Activated B cell treated with CpG ODN at 0.5 μM for 24 hours (primary cell): ENCODE measurements at regions not wholly inside any gene's neighbourhood (a gene's known extent, or its start where the extent isn't known, plus 50 kb on each side); places are given as distances from the start of the nearest gene placed in this dataset.

Source experiments
- ATAC-seq: fragments of 200-7000 bp; cut with Tn5 transposase; one replicate; pipeline ENCODE4 v1.10.0; 2021; ENCODE audit warnings: low read depth, mild to moderate bottlenecking, moderate library complexity
- CTCF ChIA-PET: fragments of 350-600 bp; sonication (Branson Sonifier 250); formaldehyde crosslinking; loops from one replicate; lab custom pipeline; 2021; ENCODE audit warnings: antibody characterized with exemption; lab: Charles Lee
- POLR2A ChIA-PET: fragments of 350-600 bp; sonication (Branson Sonifier 250); formaldehyde crosslinking; loops from one replicate; lab custom pipeline; 2021; ENCODE audit warnings: antibody characterized with exemption; lab: Charles Lee
- DNase-seq: peaks from one replicate; pipeline ENCODE4 v3.0.0; 2022
- H3K27ac Mint-ChIP-seq: one replicate; pipeline ENCODE4 v1.8.0; 2020; ENCODE audit warnings: mixed read lengths
- H3K27me3 Mint-ChIP-seq: one replicate; pipeline ENCODE4 v1.8.0; 2021; ENCODE audit warnings: mixed read lengths
- H3K36me3 Mint-ChIP-seq: one replicate; pipeline ENCODE4 v1.8.0; 2021; ENCODE audit warnings: low read depth, mixed read lengths
- H3K4me1 Mint-ChIP-seq: one replicate; pipeline ENCODE4 v1.8.0; 2021; ENCODE audit warnings: mixed read lengths
- H3K4me3 Mint-ChIP-seq: one replicate; pipeline ENCODE4 v1.8.0; 2020; ENCODE audit warnings: mild to moderate bottlenecking, mixed read lengths
- H3K9me3 Mint-ChIP-seq: one replicate; pipeline ENCODE4 v1.8.0; 2020; ENCODE audit warnings: mixed read lengths
- CTCF ChIP-seq: fragments of 200-600 bp; IDR thresholded peaks from one replicate; pipeline ENCODE4 v1.8.0; 2022; ENCODE audit warnings: antibody characterized with exemption, mild to moderate bottlenecking
- intact Hi-C: fragments of 100-400 bp; cut with micrococcal nuclease; formaldehyde crosslinking; loops from one replicate; pipeline ENCODE4 v1.15.1; 2024

DNA sequence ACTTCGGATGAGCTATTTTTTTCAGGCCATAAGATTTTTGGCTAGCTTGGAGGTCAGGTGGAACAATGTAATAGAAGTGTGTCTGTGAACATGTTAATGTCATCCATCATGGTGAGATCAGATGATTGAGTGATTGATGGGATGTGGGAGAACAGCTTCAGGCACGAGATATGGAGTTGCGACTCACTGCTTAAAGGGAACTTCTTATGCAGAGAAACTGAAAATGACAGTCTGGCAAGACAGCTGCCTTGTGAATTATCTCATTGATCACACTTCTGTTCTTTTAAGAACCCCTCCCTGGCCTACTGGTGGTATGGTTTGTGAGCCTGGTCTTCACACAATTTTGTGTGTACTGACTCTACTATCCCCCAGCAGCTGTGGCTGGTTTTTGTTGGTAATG lies 96.0 kb downstream of the OLFM4 start:
- POLR2A ChIA-PET, result no interaction called here
- no peak overlapping the region for H3K4me3 Mint-ChIP-seq

GRCh38 chr13:53126841-53127245 lies 98.2 kb downstream of the OLFM4 start:
- H3K4me1 Mint-ChIP-seq, result no peaks in the 10 kb centered on the region
- no peaks in the 10 kb centered on the region for H3K27me3 Mint-ChIP-seq
- no peak for TF ChIP-seq CTCF
- no peak overlapping the region for H3K4me3 Mint-ChIP-seq
- DNase-seq (no peak), ATAC-seq (no peak)
- H3K9me3 Mint-ChIP-seq, result no peaks in the 10 kb centered on the region
- ChIA-PET CTCF (no interaction called here), POLR2A (no interaction called here)
- no peak overlapping the region for H3K27ac Mint-ChIP-seq
- intact Hi-C loops, result no loop called here
- H3K36me3 Mint-ChIP-seq, result no peaks in the 10 kb centered on the region

More for the DNA sequence above, 96.0 kb downstream of the OLFM4 start:
- H3K27me3 Mint-ChIP-seq, result no peaks in the 10 kb centered on the region
- ATAC-seq (no peak), DNase-seq (no peak)
- no peak for TF ChIP-seq CTCF
- H3K9me3 Mint-ChIP-seq, result no peaks in the 10 kb centered on the region
- H3K27ac Mint-ChIP-seq, result no peak overlapping the region
- intact Hi-C loops, result no loop called here
- no peaks in the 10 kb centered on the region for H3K36me3 Mint-ChIP-seq
- CTCF ChIA-PET, result no interaction called here
- no peaks in the 10 kb centered on the region for H3K4me1 Mint-ChIP-seq

DNA sequence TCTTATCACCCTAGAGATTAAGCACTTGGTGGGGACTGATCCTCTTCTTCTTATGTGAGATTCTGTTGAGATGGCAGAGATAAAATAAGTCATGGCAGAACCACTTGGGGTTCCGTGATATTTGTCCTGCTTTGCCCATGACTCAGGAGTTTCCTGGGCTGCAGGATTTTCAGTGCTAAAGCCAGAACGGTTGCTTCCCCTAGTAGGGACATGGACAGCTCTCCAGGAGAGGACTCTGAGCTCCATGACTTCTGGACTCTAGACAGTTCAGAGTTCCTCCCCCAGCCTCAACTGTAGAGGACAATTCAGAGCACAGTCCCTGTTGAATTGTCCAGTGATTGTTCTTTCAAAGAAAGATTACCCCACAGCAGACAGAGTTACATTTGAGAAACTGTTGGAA lies 98.8 kb downstream of the OLFM4 start:
- no peaks in the 10 kb centered on the region for H3K27me3 Mint-ChIP-seq
- H3K9me3 Mint-ChIP-seq, result no peaks in the 10 kb centered on the region
- ATAC-seq (no peak), DNase-seq (no peak)
- no peak for TF ChIP-seq CTCF
- H3K27ac Mint-ChIP-seq, result no peak overlapping the region
- intact Hi-C loops, result no loop called here
- H3K4me1 Mint-ChIP-seq, result no peaks in the 10 kb centered on the region
- no peaks in the 10 kb centered on the region for H3K36me3 Mint-ChIP-seq
- ChIA-PET POLR2A (no interaction called here), CTCF (no interaction called here)
- H3K4me3 Mint-ChIP-seq, result no peak overlapping the region

GRCh38 chr13:53129864-53130393 lies 101.3 kb downstream of the OLFM4 start:
- CTCF ChIA-PET, result no interaction called here

DNA sequence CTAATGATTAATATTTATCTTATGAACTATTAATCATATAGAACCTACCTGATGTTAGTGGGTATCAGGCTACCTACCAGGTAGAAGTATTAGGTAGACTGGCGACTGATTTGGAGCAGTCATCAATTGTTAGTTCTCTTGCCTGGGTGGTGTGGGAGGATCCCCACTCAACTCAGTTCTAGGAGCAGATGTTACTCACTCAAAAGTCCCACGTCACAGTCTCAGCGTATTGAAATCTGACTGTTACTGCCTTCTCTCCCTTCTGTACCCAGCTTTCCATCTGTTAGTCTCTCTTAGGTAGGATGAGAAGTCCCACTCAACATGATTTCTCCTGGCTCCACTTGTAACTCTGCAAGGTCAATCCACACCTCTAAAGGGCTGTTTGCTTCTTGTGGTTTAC lies 102.7 kb downstream of the OLFM4 start:
- DNase-seq (no peak), ATAC-seq (no peak)
- no peaks in the 10 kb centered on the region for H3K27me3 Mint-ChIP-seq
- no peak for TF ChIP-seq CTCF
- H3K9me3 Mint-ChIP-seq, result no peaks in the 10 kb centered on the region
- no peaks in the 10 kb centered on the region for H3K36me3 Mint-ChIP-seq
- ChIA-PET POLR2A (no interaction called here), CTCF (no interaction called here)
- H3K27ac Mint-ChIP-seq, result no peak overlapping the region
- no peak overlapping the region for H3K4me3 Mint-ChIP-seq
- no peaks in the 10 kb centered on the region for H3K4me1 Mint-ChIP-seq
- intact Hi-C loops, result no loop called here

More at GRCh38 chr13:53129864-53130393, 101.3 kb downstream of the OLFM4 start:
- POLR2A ChIA-PET, result no interaction called here
- ATAC-seq, result no peak
- Mint-ChIP-seq H3K36me3 (no peaks in the 10 kb centered on the region), H3K27me3 (no peaks in the 10 kb centered on the region), H3K4me1 (no peaks in the 10 kb centered on the region), H3K27ac (no peak overlapping the region), H3K9me3 (no peaks in the 10 kb centered on the region), H3K4me3 (no peak overlapping the region)
- intact Hi-C loops, result no loop called here
- no peak for TF ChIP-seq CTCF
- DNase-seq, result no peak
